GM18508 (cell line): ENCODE measurements at regions not wholly inside any gene's neighbourhood (a gene's known extent, or its start where the extent isn't known, plus 50 kb on each side); places are given as distances from the start of the nearest gene placed in this dataset.

Source experiments
- ATAC-seq: cut with Tn5 transposase; IDR thresholded peaks from one replicate; pipeline ENCODE4 v1.9.1; 2021; ENCODE audit warnings: moderate number of reproducible peaks; ENCODE audit not compliant: insufficient read depth, unreplicated experiment

DNA sequence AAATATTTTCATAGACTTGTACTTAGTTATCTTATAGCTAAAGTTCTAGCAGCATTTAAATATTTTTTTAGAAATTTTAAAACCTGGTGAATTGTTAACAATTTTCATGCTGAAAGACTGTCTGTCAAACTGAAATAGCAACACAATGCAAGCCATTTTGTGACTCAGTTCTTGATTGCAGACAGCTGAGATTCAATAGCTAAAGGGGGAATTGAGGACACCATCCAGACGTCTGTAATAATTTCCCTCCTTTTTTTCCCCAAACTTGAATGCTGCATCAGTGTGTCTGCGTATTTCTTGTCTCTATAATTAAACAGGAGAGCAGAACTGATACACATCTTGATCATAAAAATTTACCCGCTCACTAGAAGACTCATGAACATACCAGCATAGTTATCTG, 468.3 kb downstream of the GBE1 start:
- no peak for ATAC-seq

- no peak for ATAC-seq
Measured at GRCh38 chr3:81291586-81291985, 469.9 kb downstream of the GBE1 start.

DNA sequence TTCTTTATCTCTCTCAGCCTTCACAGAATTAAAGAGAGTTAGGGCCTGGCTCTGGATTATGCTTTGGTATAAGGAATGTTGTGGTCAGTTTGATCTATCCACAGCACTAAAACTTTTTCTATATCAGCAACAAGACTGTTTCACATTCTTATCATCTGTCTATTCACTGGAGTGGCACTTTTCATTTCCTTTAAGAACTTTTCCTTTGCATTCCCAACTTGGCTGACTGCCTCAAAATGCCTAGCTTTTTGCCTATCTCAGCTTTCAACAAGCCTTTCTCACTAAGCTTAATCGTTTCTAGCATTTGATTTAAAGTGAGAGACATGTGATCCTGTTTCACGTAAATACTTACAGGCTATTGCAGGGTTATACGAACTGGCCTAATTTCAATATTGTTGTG, 471.8 kb downstream of the GBE1 start:
- no peak for ATAC-seq

GRCh38 chr3:81279481-81280379, 481.7 kb downstream of the GBE1 start:
- ATAC-seq = no peak

DNA sequence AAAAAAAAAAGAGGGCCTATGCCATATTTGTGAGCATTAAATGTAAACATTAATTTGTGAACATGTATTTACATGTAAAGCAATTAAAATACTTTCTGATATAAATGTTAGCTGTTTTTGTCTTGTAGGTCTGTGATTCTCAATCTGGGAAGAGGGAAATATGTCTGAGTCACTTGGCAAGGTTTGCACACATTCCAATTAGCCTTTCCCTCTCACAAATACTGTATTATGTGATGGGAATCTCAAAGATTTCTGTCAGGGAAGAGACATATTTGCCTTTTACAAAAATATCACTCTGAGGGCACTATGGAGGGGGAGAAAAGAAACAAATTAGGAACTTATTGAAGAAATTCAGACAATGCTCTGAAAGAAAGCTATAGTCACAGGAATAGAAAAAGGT, 483.6 kb downstream of the GBE1 start:
- no peak for ATAC-seq

DNA sequence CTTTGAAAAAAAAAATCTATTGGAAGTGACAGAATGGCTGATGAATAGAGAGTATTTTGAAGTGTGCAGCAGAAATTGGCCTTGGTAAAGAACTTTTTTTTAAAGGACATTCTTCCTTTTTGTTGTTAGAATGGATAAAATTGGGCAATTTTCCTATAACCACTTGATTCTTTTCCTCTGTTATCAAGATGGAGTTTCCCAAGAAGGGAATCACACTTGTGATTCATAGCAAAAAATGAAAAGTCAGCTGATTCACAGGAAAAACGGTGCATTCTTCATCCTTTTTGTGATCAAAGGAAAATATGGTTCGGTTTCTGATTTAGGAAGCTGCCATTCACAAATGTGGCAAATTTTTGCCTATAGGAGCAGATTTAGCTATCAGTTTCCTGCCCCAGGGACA, 486.8 kb downstream of the GBE1 start:
- no peak for ATAC-seq

- peak; percentile 99 for ATAC-seq
Measured at GRCh38 chr3:81270603-81271379, 490.7 kb downstream of the GBE1 start.

DNA sequence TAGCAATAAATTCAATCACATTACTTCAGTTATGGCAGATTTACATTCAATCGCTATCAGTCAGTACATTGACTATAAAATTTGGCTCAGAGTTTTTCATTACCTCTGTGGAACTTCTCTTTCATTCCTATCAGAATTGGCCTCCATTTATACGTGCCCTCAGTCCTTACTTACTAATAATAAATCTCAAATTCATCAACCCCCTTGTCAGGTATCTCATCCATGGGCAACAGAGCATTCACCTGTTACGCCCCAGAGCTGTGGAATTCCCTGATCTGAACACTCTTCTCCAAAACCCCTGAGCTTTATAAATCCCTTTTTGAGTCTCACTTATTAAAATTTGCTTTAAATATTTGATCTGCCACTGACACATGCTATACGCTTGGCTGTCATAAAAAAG, 492.9 kb downstream of the GBE1 start:
- no peak for ATAC-seq

GRCh38 chr3:81261996-81262395, 499.4 kb downstream of the GBE1 start:
- ATAC-seq = no peak

DNA sequence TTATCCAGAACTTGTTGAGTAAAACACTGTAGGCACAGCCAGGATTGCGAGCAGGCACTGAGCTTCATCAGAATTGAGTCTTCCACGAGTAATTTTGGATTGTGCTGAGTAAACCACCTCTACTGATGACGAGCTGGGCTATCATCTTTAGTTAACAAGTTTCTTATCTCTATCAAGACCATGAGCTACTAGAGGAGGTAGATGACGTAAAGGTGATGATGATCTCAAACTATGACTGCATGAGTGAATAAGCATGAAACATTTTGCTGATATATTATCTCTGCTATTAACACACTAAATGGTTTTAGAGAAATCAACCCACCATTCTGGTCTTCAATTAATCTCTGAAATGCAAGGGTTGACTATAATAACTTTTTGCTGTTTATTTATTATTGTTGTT, 506.0 kb downstream of the GBE1 start:
- ATAC-seq = no peak

DNA sequence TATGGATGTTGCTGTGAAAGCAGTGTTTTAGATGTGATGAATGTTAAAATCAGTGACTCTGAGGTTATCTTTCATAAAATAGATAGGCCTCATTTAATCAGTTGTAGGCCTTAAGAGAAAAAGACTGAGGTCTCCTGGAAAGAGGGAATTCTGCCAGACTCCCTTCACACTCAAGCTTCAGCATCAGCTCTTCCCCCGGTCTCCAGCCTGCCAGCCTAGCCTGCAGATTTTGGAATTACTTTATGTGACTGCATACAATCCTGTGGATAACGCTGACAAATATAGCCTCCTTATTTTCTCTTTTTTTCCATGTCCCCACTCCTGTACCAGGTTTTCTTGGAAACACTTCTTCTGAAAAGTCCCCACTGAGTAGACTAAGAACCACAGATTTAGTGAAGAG, 510.3 kb downstream of the GBE1 start:
- no peak for ATAC-seq

GRCh38 chr3:81249540-81250029, 511.9 kb downstream of the GBE1 start:
- peak; percentile 64 for ATAC-seq

DNA sequence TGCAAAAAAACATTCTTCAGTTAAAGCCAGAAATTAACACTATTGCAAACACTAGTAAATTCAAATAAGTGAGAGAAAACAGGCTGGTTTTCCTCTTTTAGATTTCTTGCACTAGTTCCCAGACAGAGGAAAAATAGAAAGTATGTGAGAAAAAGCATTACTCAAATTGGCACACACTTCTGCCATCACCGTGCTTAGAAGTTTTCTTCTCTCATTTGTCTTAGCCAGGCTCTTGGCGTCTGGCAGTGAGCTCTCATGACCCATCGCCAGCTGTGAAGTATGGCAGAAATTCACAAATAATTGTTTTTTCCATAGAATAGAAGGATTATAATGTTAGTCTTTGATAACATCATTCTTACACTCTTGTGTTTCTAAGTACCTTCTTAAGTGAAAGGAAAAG, 515.9 kb downstream of the GBE1 start:
- no peak for ATAC-seq

GRCh38 chr3:81245043-81245442, 516.4 kb downstream of the GBE1 start:
- no peak for ATAC-seq

GRCh38 chr3:81244231-81244630, 517.2 kb downstream of the GBE1 start:
- no peak for ATAC-seq

GRCh38 chr3:81242871-81243270, 518.6 kb downstream of the GBE1 start:
- peak; percentile 71 for ATAC-seq

DNA sequence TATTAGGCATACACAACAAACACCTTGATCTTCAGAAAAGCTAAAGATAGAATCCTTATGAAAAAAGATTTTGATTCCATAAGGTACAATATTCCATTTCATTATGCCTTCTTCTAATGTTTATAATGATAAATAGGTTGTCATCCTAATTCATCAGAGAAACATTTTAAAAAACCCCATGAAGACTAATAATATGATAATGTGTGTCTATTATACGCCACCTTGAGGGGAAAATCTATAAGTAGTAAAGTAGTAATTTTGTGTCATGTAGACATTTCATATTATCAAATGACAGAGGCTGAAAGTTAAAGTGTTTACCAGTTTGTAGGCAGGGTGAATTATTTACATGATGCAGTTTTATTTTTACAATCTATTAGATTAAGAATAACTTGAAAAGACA, 524.3 kb downstream of the GBE1 start:
- ATAC-seq = no peak

DNA sequence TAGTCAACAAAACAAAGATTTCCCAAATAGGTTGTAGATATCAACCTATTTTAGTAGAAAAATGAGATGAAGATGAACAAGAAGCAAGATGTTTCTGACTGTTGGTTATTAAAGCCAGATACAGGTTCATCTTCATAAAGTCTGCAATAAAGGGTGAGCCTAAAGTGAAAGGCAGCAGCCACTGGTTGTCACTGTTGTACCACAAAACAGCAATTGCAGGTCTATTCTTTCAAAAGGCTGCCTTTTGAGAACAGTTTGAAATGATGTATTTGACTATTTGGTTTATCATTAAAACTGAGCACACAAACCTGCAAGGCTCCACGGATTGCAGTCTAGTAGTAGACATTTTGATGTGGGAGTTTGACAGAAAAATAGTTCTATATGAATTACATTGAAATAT, 543.4 kb downstream of the GBE1 start:
- no peak for ATAC-seq

- ATAC-seq = no peak
Measured at GRCh38 chr3:81217101-81217500, 544.3 kb downstream of the GBE1 start.

DNA sequence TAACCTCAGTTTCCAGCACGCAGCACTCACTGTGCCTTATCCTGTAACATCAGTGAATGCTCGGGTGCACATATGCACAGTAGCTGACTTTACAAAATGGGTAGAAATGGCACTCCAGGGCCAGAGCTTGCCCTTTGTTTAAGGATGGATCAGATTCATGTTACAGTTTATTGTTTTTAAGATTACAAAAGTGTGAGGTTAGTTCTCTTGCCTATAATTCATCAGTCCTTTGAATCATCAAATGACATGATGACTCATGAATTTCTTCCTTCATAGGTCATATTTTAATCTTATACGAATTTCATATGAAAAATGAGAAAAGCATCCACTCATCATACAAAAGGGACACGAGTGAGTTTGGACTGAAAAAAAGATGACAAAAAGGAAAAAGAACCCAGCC, 545.3 kb downstream of the GBE1 start:
- no peak for ATAC-seq

DNA sequence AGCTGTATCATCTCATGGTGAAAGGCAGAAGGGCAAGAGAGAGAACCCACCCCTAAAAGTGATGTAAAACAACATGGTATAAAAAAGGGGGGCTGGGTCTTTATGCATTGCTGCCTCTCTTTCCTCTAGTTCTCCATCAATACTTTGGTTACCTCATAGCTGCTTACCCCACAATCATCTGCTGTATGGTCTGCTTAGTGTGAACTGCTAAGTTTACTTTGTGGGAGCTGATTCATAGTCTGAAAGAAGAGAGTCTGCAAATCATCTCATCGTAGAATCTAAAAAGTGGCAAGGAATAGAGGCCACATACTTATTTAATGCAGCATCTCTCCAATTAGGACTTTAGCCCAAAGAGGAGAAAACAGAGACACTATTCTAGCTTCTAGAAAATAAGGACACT, 546.8 kb downstream of the GBE1 start:
- ATAC-seq = no peak
